MM.1S (cell line): ENCODE measurements at regions not wholly inside any gene's neighbourhood (a gene's known extent, or its start where the extent isn't known, plus 50 kb on each side); places are given as distances from the start of the nearest gene placed in this dataset.

ENCODE experiments used
- EZH2phosphoT487 ChIP-seq: fragments of 300-600 bp; sonication (generic); IDR thresholded peaks from 2 replicates; pipeline ENCODE4 v1.6.1; 2018; ENCODE audit warnings: antibody characterized with exemption, low read length
- TF ChIP-seq, protein P1 (sequence below): fragments of 300-600 bp; sonication (generic); IDR thresholded peaks from 2 replicates; pipeline ENCODE4 v1.5.1; 2016; ENCODE audit warnings: antibody characterized with exemption, low read length, mixed read lengths

DNA sequence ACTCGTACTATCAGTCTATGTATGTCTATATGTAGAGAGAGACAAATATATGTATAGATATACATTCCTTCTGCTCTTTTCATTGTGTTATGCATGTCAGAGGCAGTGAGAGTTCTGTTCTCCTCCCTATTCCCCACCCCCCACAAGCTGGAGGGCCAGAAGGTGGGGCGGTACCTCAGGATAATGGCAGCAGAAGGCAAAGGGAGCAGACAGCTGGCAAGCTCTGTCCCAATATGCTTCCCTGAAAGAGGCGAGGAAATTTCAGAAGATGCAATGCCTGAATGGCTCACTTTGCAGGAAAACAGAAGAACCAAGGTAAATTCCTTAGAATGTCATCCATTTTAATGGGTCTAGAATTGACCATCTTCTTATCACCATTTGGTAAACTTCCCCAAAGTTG lies 114.4 kb downstream of the NAA11 start:
- TF ChIP-seq, protein P1, sequence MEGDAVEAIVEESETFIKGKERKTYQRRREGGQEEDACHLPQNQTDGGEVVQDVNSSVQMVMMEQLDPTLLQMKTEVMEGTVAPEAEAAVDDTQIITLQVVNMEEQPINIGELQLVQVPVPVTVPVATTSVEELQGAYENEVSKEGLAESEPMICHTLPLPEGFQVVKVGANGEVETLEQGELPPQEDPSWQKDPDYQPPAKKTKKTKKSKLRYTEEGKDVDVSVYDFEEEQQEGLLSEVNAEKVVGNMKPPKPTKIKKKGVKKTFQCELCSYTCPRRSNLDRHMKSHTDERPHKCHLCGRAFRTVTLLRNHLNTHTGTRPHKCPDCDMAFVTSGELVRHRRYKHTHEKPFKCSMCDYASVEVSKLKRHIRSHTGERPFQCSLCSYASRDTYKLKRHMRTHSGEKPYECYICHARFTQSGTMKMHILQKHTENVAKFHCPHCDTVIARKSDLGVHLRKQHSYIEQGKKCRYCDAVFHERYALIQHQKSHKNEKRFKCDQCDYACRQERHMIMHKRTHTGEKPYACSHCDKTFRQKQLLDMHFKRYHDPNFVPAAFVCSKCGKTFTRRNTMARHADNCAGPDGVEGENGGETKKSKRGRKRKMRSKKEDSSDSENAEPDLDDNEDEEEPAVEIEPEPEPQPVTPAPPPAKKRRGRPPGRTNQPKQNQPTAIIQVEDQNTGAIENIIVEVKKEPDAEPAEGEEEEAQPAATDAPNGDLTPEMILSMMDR = no peak
- TF ChIP-seq EZH2phosphoT487 = no peak
